Mesendoderm (in vitro differentiated cells): ENCODE measurements at regions not wholly inside any gene's neighbourhood (a gene's known extent, or its start where the extent isn't known, plus 50 kb on each side); places are given as distances from the start of the nearest gene placed in this dataset.
"Not testable (repeated sequence)": the region's sequence is repeated elsewhere in the genome, so short reads cannot be mapped to it uniquely, and the experiment has no call there.

Source experiments
- DNase-seq: peaks from one replicate; pipeline ENCODE4 v3.0.0; 2013
- H2AK5ac ChIP-seq: 2 replicates; pipeline ENCODE4 v1.6.1; 2013; ENCODE audit warnings: low read length, inconsistent platforms
- H2BK120ac ChIP-seq: 2 replicates; pipeline ENCODE4 v1.6.1; 2013; ENCODE audit warnings: low read depth, mild to moderate bottlenecking, low read length, moderate library complexity, mixed read lengths
- H2BK15ac ChIP-seq: replicated peaks from 2 replicates; pipeline ENCODE4 v1.6.1; 2013; ENCODE audit warnings: low read depth, mild to moderate bottlenecking, moderate library complexity
- H2BK5ac ChIP-seq: 2 replicates; pipeline ENCODE4 v1.6.1; 2013; ENCODE audit warnings: low read length, inconsistent platforms
- H3K18ac ChIP-seq: 2 replicates; pipeline ENCODE4 v1.6.1; 2013; ENCODE audit warnings: mild to moderate bottlenecking, low read length, mixed read lengths
- H3K23ac ChIP-seq: one replicate; pipeline ENCODE4 v1.6.1; 2013; ENCODE audit warnings: low read length
- H3K27ac ChIP-seq: 2 replicates; pipeline ENCODE4 v1.5.1; 2013; ENCODE audit warnings: low read depth, mild to moderate bottlenecking, inconsistent platforms, low read length, moderate library complexity
- H3K27me3 ChIP-seq: 2 replicates; pipeline ENCODE4 v1.6.1; 2013; ENCODE audit warnings: low read length, control low read depth, mild to moderate bottlenecking, inconsistent platforms; ENCODE audit not compliant: insufficient read depth, poor library complexity
- H3K36me3 ChIP-seq: 2 replicates; pipeline ENCODE4 v1.6.1; 2013; ENCODE audit warnings: low read length, inconsistent platforms; ENCODE audit not compliant: control insufficient read depth, insufficient read depth
- H3K4ac ChIP-seq: one replicate; pipeline ENCODE4 v1.6.1; 2013; ENCODE audit warnings: low read depth, mild to moderate bottlenecking, low read length, moderate library complexity
- H3K4me1 ChIP-seq: 2 replicates; pipeline ENCODE4 v1.6.1; 2013; ENCODE audit warnings: low read depth, low read length, inconsistent platforms; ENCODE audit not compliant: control insufficient read depth
- H3K4me2 ChIP-seq: 2 replicates; pipeline ENCODE4 v1.6.1; 2013; ENCODE audit warnings: low read length
- H3K4me3 ChIP-seq: 2 replicates; pipeline ENCODE4 v1.5.1; 2013; ENCODE audit warnings: mild to moderate bottlenecking, low read length
- H3K56ac ChIP-seq: one replicate; pipeline ENCODE4 v1.6.1; 2013; ENCODE audit warnings: low read length
- H3K79me1 ChIP-seq: 2 replicates; pipeline ENCODE4 v1.6.1; 2013; ENCODE audit warnings: low read length, inconsistent platforms
- H3K79me2 ChIP-seq: 2 replicates; pipeline ENCODE4 v1.6.1; 2013; ENCODE audit warnings: mild to moderate bottlenecking, low read length; ENCODE audit not compliant: control insufficient read depth, insufficient read depth
- H3K9ac ChIP-seq: 2 replicates; pipeline ENCODE4 v1.6.1; 2013; ENCODE audit warnings: low read length, inconsistent platforms
- H4K5ac ChIP-seq: one replicate; pipeline ENCODE4 v1.6.1; 2013; ENCODE audit warnings: low read length
- H4K8ac ChIP-seq: one replicate; pipeline ENCODE4 v1.6.1; 2013; ENCODE audit warnings: low read depth, mild to moderate bottlenecking, control low read depth, low read length, moderate library complexity
- WGBS: extraction: QIAGEN DNeasy Blood & Tissue Kit; methylation state at CpG from one replicate; pipeline ENCODE4 v1.1.7; 2013; ENCODE audit warnings: low lambda C conversion rate, missing lambda C conversion rate; ENCODE audit not compliant: insufficient coverage; ENCODE audit errors: extremely low coverage; 5-methylcytosine and 5-hydroxymethylcytosine counted together

DNA sequence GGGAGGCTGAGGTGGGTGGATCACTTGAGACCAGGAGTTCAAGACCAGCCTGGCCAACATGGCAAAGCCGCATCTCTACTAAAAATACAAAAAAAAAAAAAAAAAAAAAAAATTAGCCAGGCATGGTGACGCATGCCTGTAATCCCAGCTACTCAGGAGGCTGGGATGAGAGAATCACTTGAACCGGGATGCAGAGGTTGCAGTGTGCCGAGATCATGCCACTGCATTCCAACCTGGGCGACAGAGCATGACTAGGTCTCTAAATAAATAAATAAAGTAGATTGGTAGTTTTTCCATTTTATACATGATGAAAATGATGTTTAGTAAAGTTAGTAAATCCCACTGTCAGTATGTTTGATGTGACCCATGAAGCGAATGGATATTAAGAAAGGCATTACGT is 531.0 kb upstream of the SPRY2 start:
- not testable (repeated sequence) for H3K36me3 ChIP-seq, H2BK15ac ChIP-seq, H3K27me3 ChIP-seq, H4K8ac ChIP-seq, H2BK120ac ChIP-seq, DNase-seq, H3K79me1 ChIP-seq, H3K4ac ChIP-seq, H3K27ac ChIP-seq, H2BK5ac ChIP-seq, H3K4me3 ChIP-seq, H3K23ac ChIP-seq, H3K18ac ChIP-seq, H4K5ac ChIP-seq, H3K4me1 ChIP-seq, H3K56ac ChIP-seq, H3K79me2 ChIP-seq, H2AK5ac ChIP-seq, H3K4me2 ChIP-seq, H3K9ac ChIP-seq
- no CpG with 5 or more reads among the region's 7 CpGs for WGBS

DNA sequence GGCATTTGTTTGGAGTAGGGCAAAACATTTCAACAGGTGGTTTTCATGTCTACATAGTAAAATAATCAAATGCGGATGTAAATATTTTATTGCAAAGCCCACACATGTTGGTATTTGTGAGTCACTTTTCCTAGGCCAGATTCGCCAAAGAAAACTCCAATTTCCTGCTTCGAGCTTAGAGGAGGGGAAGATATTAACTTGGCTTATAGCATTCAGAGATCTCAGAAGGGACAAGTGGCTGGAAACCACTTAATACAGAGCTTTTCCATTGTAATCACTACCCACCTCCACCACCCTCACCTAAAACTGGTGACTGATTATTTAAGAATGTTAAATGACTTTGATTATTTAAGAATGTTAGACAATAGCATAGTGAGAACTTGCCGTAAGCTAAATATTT is 530.6 kb upstream of the SPRY2 start:
- Histone ChIP-seq H4K5ac (no peak overlapping the region), H3K56ac (no peak overlapping the region), H4K8ac (no peak overlapping the region), H3K4me1 (no peaks in the 10 kb centered on the region), H3K18ac (no peak overlapping the region), H3K79me2 (no peaks in the 10 kb centered on the region), H3K27ac (no peak overlapping the region), H2BK5ac (no peak overlapping the region), H3K79me1 (no peaks in the 10 kb centered on the region), H3K4me2 (no peak overlapping the region), H3K23ac (no peak overlapping the region), H3K4ac (no peak overlapping the region), H2BK15ac (no peak overlapping the region), H2BK120ac (no peak overlapping the region), H3K9ac (no peak overlapping the region), H3K4me3 (no peak overlapping the region), H3K36me3 (no peaks in the 10 kb centered on the region), H3K27me3 (no peaks in the 10 kb centered on the region), H2AK5ac (no peak overlapping the region)
- peak; percentile 39 for DNase-seq
- WGBS, result no CpG with 5 or more reads among the region's 4 CpGs

DNA sequence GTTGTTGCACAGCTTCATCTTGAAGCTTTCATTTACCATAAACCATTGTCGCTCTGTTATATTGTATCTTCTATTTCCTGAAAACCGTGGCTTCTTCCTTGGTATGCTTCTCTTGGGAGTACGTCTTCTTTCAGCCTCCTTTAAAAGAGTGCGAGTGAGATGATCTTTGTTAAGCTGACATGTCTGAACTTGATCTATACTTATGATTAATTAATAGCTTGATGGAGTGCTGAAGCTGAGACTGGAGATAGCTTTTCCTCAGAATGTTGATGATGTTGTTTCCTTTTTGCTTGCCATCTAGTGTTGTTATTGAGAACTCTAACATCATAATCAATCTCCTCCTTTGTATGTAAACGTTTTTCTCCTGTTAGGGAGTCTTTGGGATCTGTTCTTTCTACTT is 529.3 kb upstream of the SPRY2 start:
- no peaks in the 10 kb centered on the region for H3K4me1 ChIP-seq
- no peak overlapping the region for H2AK5ac ChIP-seq
- no peak overlapping the region for H3K18ac ChIP-seq
- H4K8ac ChIP-seq, result no peak overlapping the region
- no peaks in the 10 kb centered on the region for H3K79me1 ChIP-seq
- no peak overlapping the region for H2BK5ac ChIP-seq
- no peak overlapping the region for H3K4me3 ChIP-seq
- no peak for DNase-seq
- H3K79me2 ChIP-seq, result no peaks in the 10 kb centered on the region
- WGBS, result no CpG with 5 or more reads among the region's 5 CpGs
- H3K36me3 ChIP-seq, result no peaks in the 10 kb centered on the region
- no peak overlapping the region for H3K4me2 ChIP-seq
- no peak overlapping the region for H2BK120ac ChIP-seq
- H3K27ac ChIP-seq, result no peak overlapping the region
- H3K56ac ChIP-seq, result no peak overlapping the region
- H4K5ac ChIP-seq, result no peak overlapping the region
- no peak overlapping the region for H3K9ac ChIP-seq
- no peaks in the 10 kb centered on the region for H3K27me3 ChIP-seq
- H2BK15ac ChIP-seq, result no peak overlapping the region
- H3K23ac ChIP-seq, result no peak overlapping the region
- H3K4ac ChIP-seq, result no peak overlapping the region

DNA sequence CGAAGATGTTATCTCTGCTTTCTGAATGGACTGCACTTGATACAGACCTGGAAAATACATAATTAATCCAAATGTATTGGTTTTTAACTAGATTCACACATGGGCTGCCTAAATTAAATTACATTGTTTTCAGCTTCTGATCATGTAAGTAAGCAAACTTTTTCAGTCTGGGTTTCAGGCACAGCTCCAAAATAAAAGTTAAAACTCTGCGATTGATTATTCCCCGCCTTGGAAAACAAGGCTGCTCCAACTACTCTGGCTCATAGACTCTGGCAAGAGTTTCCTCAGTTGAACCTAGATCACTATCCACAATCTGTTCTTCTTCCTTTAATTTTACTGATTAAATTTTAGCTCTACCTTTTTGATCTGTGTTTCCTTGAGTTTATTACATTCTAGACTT is 526.0 kb upstream of the SPRY2 start:
- no peak overlapping the region for H2BK120ac ChIP-seq
- H4K5ac ChIP-seq, result no peak overlapping the region
- no peaks in the 10 kb centered on the region for H3K27me3 ChIP-seq
- H3K27ac ChIP-seq, result no peak overlapping the region
- H3K56ac ChIP-seq, result no peak overlapping the region
- H2AK5ac ChIP-seq, result no peak overlapping the region
- H3K79me2 ChIP-seq, result no peaks in the 10 kb centered on the region
- no peak overlapping the region for H4K8ac ChIP-seq
- DNase-seq, result no peak
- whole genome bisulfite sequencing, result no CpG with 5 or more reads among the region's 3 CpGs
- no peak overlapping the region for H3K4me2 ChIP-seq
- no peaks in the 10 kb centered on the region for H3K4me1 ChIP-seq
- H3K36me3 ChIP-seq, result no peaks in the 10 kb centered on the region
- H3K18ac ChIP-seq, result no peak overlapping the region
- no peak overlapping the region for H3K4ac ChIP-seq
- H2BK15ac ChIP-seq, result no peak overlapping the region
- H3K9ac ChIP-seq, result no peak overlapping the region
- H3K23ac ChIP-seq, result no peak overlapping the region
- no peaks in the 10 kb centered on the region for H3K79me1 ChIP-seq
- no peak overlapping the region for H3K4me3 ChIP-seq
- no peak overlapping the region for H2BK5ac ChIP-seq

DNA sequence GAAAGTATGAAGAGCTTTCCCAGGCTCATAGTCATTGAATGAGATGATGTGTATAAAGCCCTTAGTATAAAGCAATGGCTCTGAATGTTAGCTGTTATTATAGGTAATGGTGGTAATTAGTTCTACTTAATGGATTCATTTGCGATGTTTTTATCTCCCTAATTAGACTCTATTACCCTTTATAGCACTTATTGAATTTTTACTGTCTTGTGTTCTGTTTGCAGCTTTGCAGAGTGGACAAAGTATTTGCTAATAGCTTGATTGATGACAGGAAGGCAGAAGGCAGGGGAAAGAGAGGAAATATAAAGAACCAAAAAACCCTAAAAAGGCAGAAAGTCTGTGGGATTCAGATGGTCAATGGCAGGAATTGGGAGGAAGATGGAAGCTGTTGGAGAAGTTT is 524.4 kb upstream of the SPRY2 start:
- no peak overlapping the region for H2BK15ac ChIP-seq
- no peak overlapping the region for H4K5ac ChIP-seq

DNA sequence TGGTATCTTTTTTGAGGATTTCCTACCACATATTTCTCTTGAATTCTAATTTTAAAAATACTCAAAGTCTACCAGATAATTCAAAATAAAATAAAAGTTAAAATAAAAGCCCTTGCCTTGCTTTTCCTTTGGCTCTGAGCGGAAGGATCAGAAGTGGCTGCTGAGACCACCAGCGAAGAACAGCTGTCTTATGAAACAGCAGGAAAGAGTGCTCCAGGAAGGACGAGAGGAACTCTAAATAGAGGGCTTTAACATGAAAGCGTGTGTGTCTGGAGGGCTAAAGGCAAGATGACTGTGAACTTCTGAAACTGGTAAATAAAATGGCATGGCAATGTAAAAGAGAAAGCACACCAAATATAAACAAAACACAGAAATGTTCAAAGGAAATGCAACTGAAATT is 521.5 kb upstream of the SPRY2 start:
- Histone ChIP-seq H3K18ac (no peak overlapping the region), H4K8ac (no peak overlapping the region), H2BK5ac (no peak overlapping the region), H2BK15ac (no peak overlapping the region), H3K79me2 (no peaks in the 10 kb centered on the region), H3K36me3 (no peaks in the 10 kb centered on the region), H3K27ac (no peak overlapping the region), H3K4me2 (no peak overlapping the region), H3K56ac (no peak overlapping the region), H4K5ac (no peak overlapping the region), H3K27me3 (no peaks in the 10 kb centered on the region), H3K4ac (no peak overlapping the region), H3K9ac (no peak overlapping the region), H3K4me3 (no peak overlapping the region), H2BK120ac (no peak overlapping the region), H2AK5ac (no peak overlapping the region), H3K79me1 (no peaks in the 10 kb centered on the region), H3K23ac (no peak overlapping the region), H3K4me1 (no peaks in the 10 kb centered on the region)
- no peak for DNase-seq
- WGBS, result no CpG with 5 or more reads among the region's 4 CpGs

More for the DNA sequence above, 524.4 kb upstream of the SPRY2 start:
- Histone ChIP-seq H3K4me3 (no peak overlapping the region), H3K18ac (no peak overlapping the region), H3K4ac (no peak overlapping the region), H3K36me3 (no peaks in the 10 kb centered on the region), H3K27me3 (no peaks in the 10 kb centered on the region), H3K9ac (no peak overlapping the region), H3K4me1 (no peaks in the 10 kb centered on the region), H3K27ac (no peak overlapping the region), H2BK5ac (no peak overlapping the region), H3K79me2 (no peaks in the 10 kb centered on the region), H3K4me2 (no peak overlapping the region), H3K56ac (no peak overlapping the region), H3K79me1 (no peaks in the 10 kb centered on the region), H3K23ac (no peak overlapping the region), H2AK5ac (no peak overlapping the region), H4K8ac (no peak overlapping the region), H2BK120ac (no peak overlapping the region)
- DNase-seq, result no peak
- WGBS, result no CpG with 5 or more reads among the region's 1 CpG
